PC-9 (cell line): ENCODE measurements at regions not wholly inside any gene's neighbourhood (a gene's known extent, or its start where the extent isn't known, plus 50 kb on each side); places are given as distances from the start of the nearest gene placed in this dataset.

Source experiments
- BruUV-seq: library from RNA; stranded (reverse); fragments of 400-500 nt; replicated peaks from 2 replicates; lab custom pipeline; 2021; lab: Mats Ljungman, UMichigan
- CTCF ChIA-PET: fragments of 300-600 bp; sonication (Branson Sonifier 250); formaldehyde crosslinking; loops from one replicate; lab custom pipeline; 2022; ENCODE audit warnings: antibody characterized with exemption; lab: Charles Lee
- POLR2A ChIA-PET: fragments of 300-600 bp; sonication (Branson Sonifier 250); formaldehyde crosslinking; loops from one replicate; lab custom pipeline; 2022; ENCODE audit warnings: antibody characterized with exemption; ENCODE audit not compliant: unreplicated experiment; lab: Charles Lee
- DNase-seq, 2 experiments: peaks; one replicate each; pipeline versions ENCODE4 v3.0.0 to v3.0.0-alpha.2; 2015 to 2022; ENCODE audit warnings: mixed read lengths in 1 of 2
- H2AFZ ChIP-seq: fragments of 200-600 bp; sonication (generic); 2 replicates; pipeline ENCODE4 v1.8.1; 2017; ENCODE audit warnings: antibody characterized with exemption
- H3F3A ChIP-seq: fragments of 200-600 bp; sonication (generic); 2 replicates; pipeline ENCODE4 v1.8.1; 2017; ENCODE audit warnings: antibody characterized with exemption, mild to moderate bottlenecking, low read depth; ENCODE audit not compliant: insufficient read depth
- H3K27ac ChIP-seq: fragments of 200-600 bp; sonication (generic); 2 replicates; pipeline ENCODE4 v1.6.1; 2016; ENCODE audit warnings: mixed run types
- H3K27me3 ChIP-seq: fragments of 200-600 bp; sonication (generic); 2 replicates; pipeline ENCODE4 v1.6.1; 2016; ENCODE audit warnings: low read depth, mixed run types; ENCODE audit not compliant: insufficient read depth
- H3K36me3 ChIP-seq: fragments of 200-600 bp; sonication (generic); 2 replicates; pipeline ENCODE4 v1.6.1; 2016; ENCODE audit warnings: low read depth, mixed run types
- H3K4me1 ChIP-seq: fragments of 200-600 bp; sonication (generic); replicated peaks from 2 replicates; pipeline ENCODE4 v1.6.1; 2016; ENCODE audit warnings: mixed run types; ENCODE audit not compliant: insufficient read depth
- H3K4me2 ChIP-seq: fragments of 200-600 bp; sonication (generic); 2 replicates; pipeline ENCODE4 v1.6.1; 2017; ENCODE audit warnings: mixed run types
- H3K4me3 ChIP-seq: fragments of 200-600 bp; sonication (generic); 2 replicates; pipeline ENCODE4 v1.6.1; 2016; ENCODE audit warnings: mixed run types
- H3K79me2 ChIP-seq: fragments of 200-600 bp; sonication (generic); 2 replicates; pipeline ENCODE4 v1.6.1; 2017; ENCODE audit warnings: low read depth, mixed run types
- H3K9me2 ChIP-seq: fragments of 200-600 bp; sonication (generic); 2 replicates; pipeline ENCODE4 v1.8.1; 2017; ENCODE audit warnings: mild to moderate bottlenecking; ENCODE audit not compliant: insufficient read depth
- H3K9me3 ChIP-seq: fragments of 200-600 bp; sonication (generic); 2 replicates; pipeline ENCODE4 v1.8.1; 2016; ENCODE audit warnings: low read depth; ENCODE audit not compliant: insufficient read depth
- H4K20me1 ChIP-seq: fragments of 200-600 bp; sonication (generic); 2 replicates; pipeline ENCODE4 v1.8.1; 2017; ENCODE audit not compliant: insufficient read depth
- CTCF ChIP-seq: fragments of 200-600 bp; sonication (generic); conservative IDR thresholded peaks from 2 replicates; pipeline ENCODE4 v1.6.1; 2017; ENCODE audit warnings: mixed run types, antibody characterized with exemption, mild to moderate bottlenecking, moderate library complexity
- EZH2 ChIP-seq: fragments of 200-600 bp; sonication (generic); IDR thresholded peaks from 2 replicates; pipeline ENCODE4 v1.8.0; 2017; ENCODE audit warnings: antibody characterized with exemption, low read depth
- intact Hi-C: fragments of 100-400 bp; cut with micrococcal nuclease; formaldehyde crosslinking; loops from one replicate; pipeline ENCODE4 v1.10.0; 2022; ENCODE audit not compliant: unreplicated experiment

GRCh38 chr12:43117226-43117930 is 434.6 kb downstream of the ADAMTS20 start:
- H3K79me2 ChIP-seq, result no peaks in the 10 kb centered on the region
- no peaks in the 10 kb centered on the region for H3K9me3 ChIP-seq
- H4K20me1 ChIP-seq, result no peaks in the 10 kb centered on the region
- DNase-seq, result no peak
- H2AFZ ChIP-seq, result no peak overlapping the region
- H3K4me3 ChIP-seq, result no peak overlapping the region
- no peak overlapping the region for H3K4me2 ChIP-seq
- CTCF ChIA-PET, result no interaction called here
- intact Hi-C loops, result no loop called here
- H3F3A ChIP-seq, result no peaks in the 10 kb centered on the region
- no TSS peak for BruUV-seq
- H3K4me1 ChIP-seq, result no peaks in the 10 kb centered on the region
- H3K27ac ChIP-seq, result no peak overlapping the region
- no peaks in the 10 kb centered on the region for H3K27me3 ChIP-seq
- no peak for TF ChIP-seq EZH2
- no peak for TF ChIP-seq CTCF
- no peaks in the 10 kb centered on the region for H3K36me3 ChIP-seq
- POLR2A ChIA-PET, result no interaction called here
- no peaks in the 10 kb centered on the region for H3K9me2 ChIP-seq

GRCh38 chr12:43115441-43116160 is 436.4 kb downstream of the ADAMTS20 start:
- Histone ChIP-seq H3K36me3 (no peaks in the 10 kb centered on the region), H4K20me1 (no peaks in the 10 kb centered on the region), H3K79me2 (no peaks in the 10 kb centered on the region), H3K9me3 (no peaks in the 10 kb centered on the region), H3K4me2 (no peak overlapping the region), H3K4me1 (no peaks in the 10 kb centered on the region), H3K4me3 (no peak overlapping the region), H3K27me3 (no peaks in the 10 kb centered on the region), H3K9me2 (no peaks in the 10 kb centered on the region), H2AFZ (no peak overlapping the region), H3K27ac (no peak overlapping the region), H3F3A (no peaks in the 10 kb centered on the region)
- BruUV-seq, result no TSS peak
- DNase-seq, result no peak
- CTCF ChIA-PET, result no interaction called here
- POLR2A ChIA-PET, result no interaction called here
- TF ChIP-seq CTCF (no peak), EZH2 (no peak)
- intact Hi-C loops, result no loop called here

- Histone ChIP-seq H3K27ac (no peak overlapping the region), H3K27me3 (no peaks in the 10 kb centered on the region), H3K9me3 (no peaks in the 10 kb centered on the region), H3K4me1 (no peaks in the 10 kb centered on the region), H2AFZ (no peak overlapping the region), H3F3A (no peaks in the 10 kb centered on the region), H3K9me2 (no peaks in the 10 kb centered on the region), H3K4me3 (no peak overlapping the region), H3K79me2 (no peaks in the 10 kb centered on the region), H3K36me3 (no peaks in the 10 kb centered on the region), H3K4me2 (no peak overlapping the region), H4K20me1 (no peaks in the 10 kb centered on the region)
- TF ChIP-seq EZH2 (no peak), CTCF (no peak)
- CTCF ChIA-PET, result no interaction called here
- DNase-seq, result no peak
- POLR2A ChIA-PET, result no interaction called here
- no TSS peak for BruUV-seq
- intact Hi-C loops, result no loop called here
Measured at GRCh38 chr12:43114316-43114715, 437.7 kb downstream of the ADAMTS20 start.
